Esophagus muscularis mucosa (tissue), 3 donors: ENCODE measurements at regions not wholly inside any gene's neighbourhood (a gene's known extent, or its start where the extent isn't known, plus 50 kb on each side); places are given as distances from the start of the nearest gene placed in this dataset.

Source experiments
- CTCF ChIP-seq, 3 experiments: fragments of 200-600 bp in 2 of 3; fragments of 450-650 bp in 1 of 3; sonication (generic) in 2 of 3; IDR thresholded peaks; one replicate each; pipeline ENCODE4 v1.5.1; 2017 to 2019; ENCODE audit warnings: antibody characterized with exemption in 3 of 3, mild to moderate bottlenecking in 2 of 3, moderate library complexity in 1 of 3
- POLR2AphosphoS5 ChIP-seq, 2 donors: sonication (generic); formaldehyde crosslinking; IDR thresholded peaks; one replicate each; pipeline ENCODE4 v1.6.1; 2017; ENCODE audit warnings: antibody characterized with exemption in 2 of 2

GRCh38 chr1:4959216-4959615 is 304.8 kb downstream of the AJAP1 start:
- no peak for TF ChIP-seq CTCF (IDR thresholded peaks at IDR 0.05)
- no peak for TF ChIP-seq POLR2AphosphoS5 (IDR thresholded peaks at IDR 0.05)
